ENCODE measurements at regions not wholly inside any gene's neighbourhood (a gene's known extent, or its start where the extent isn't known, plus 50 kb on each side); places are given as distances from the start of the nearest gene placed in this dataset.

- TF ChIP-seq POLR2A (IDR thresholded peaks at IDR 0.05) (no peak), CTCF (IDR thresholded peaks at IDR 0.05) (no peak)
Observed at GRCh38 chr4:31351695-31352094, 631.5 kb downstream of the PCDH7 start.

Data from adrenal gland (tissue), 5 donors.